GM21737 (cell line): ENCODE measurements at regions not wholly inside any gene's neighbourhood (a gene's known extent, or its start where the extent isn't known, plus 50 kb on each side); places are given as distances from the start of the nearest gene placed in this dataset.

ENCODE experiments used
- ATAC-seq: cut with Tn5 transposase; IDR thresholded peaks from one replicate; pipeline ENCODE4 v1.9.1; 2021; ENCODE audit warnings: mild to moderate bottlenecking, moderate library complexity; ENCODE audit not compliant: unreplicated experiment

GRCh38 chr5:158308429-158309025 is 449.6 kb upstream of the CLINT1 start:
- no peak for ATAC-seq

GRCh38 chr5:158305861-158306260 is 446.9 kb upstream of the CLINT1 start:
- no peak for ATAC-seq

- no peak for ATAC-seq
Measured at GRCh38 chr5:158304607-158305006, 445.7 kb upstream of the CLINT1 start.

- ATAC-seq = no peak
Measured at GRCh38 chr5:158303883-158304282, 444.9 kb upstream of the CLINT1 start.

- no peak for ATAC-seq
Measured at GRCh38 chr5:158303275-158303674, 444.3 kb upstream of the CLINT1 start.

- no peak for ATAC-seq
Measured at GRCh38 chr5:158302029-158302428, 443.1 kb upstream of the CLINT1 start.

- ATAC-seq = no peak
Measured at GRCh38 chr5:158301186-158301585, 442.2 kb upstream of the CLINT1 start.

- ATAC-seq = no peak
Measured at GRCh38 chr5:158300256-158300655, 441.3 kb upstream of the CLINT1 start.

- ATAC-seq = no peak
Measured at GRCh38 chr5:158297002-158297527, 438.1 kb upstream of the CLINT1 start.

GRCh38 chr5:158294701-158295100 is 435.8 kb upstream of the CLINT1 start:
- no peak for ATAC-seq

- no peak for ATAC-seq
Measured at GRCh38 chr5:158292981-158293380, 434.0 kb upstream of the CLINT1 start.

- ATAC-seq = no peak
Measured at GRCh38 chr5:158289967-158290366, 431.0 kb upstream of the CLINT1 start.

- ATAC-seq = no peak
Measured at GRCh38 chr5:158288272-158288657, 429.3 kb upstream of the CLINT1 start.

GRCh38 chr5:158287643-158288271 is 428.8 kb upstream of the CLINT1 start:
- no peak for ATAC-seq

GRCh38 chr5:158286827-158287226 is 427.9 kb upstream of the CLINT1 start:
- no peak for ATAC-seq

- ATAC-seq = no peak
Measured at GRCh38 chr5:158285698-158286097, 426.8 kb upstream of the CLINT1 start.

GRCh38 chr5:158284242-158284641 is 425.3 kb upstream of the CLINT1 start:
- no peak for ATAC-seq

GRCh38 chr5:158283397-158283796 is 424.5 kb upstream of the CLINT1 start:
- ATAC-seq = no peak

GRCh38 chr5:158278216-158278925 is 419.4 kb upstream of the CLINT1 start:
- no peak for ATAC-seq

- no peak for ATAC-seq
Measured at GRCh38 chr5:158277276-158277675, 418.3 kb upstream of the CLINT1 start.

- ATAC-seq = no peak
Measured at GRCh38 chr5:158276692-158277091, 417.7 kb upstream of the CLINT1 start.

GRCh38 chr5:158275511-158275910 is 416.6 kb upstream of the CLINT1 start:
- no peak for ATAC-seq
